HEK293 (cell line): ENCODE measurements at regions not wholly inside any gene's neighbourhood (a gene's known extent, or its start where the extent isn't known, plus 50 kb on each side); places are given as distances from the start of the nearest gene placed in this dataset.

Experiments used
- CTCF ChIA-PET: fragments of 350-600 bp; formaldehyde crosslinking; extraction: SDS; loops from one replicate; lab custom pipeline; 2021; ENCODE audit warnings: antibody characterized with exemption; lab: Yijun Ruan, JAX
- POLR2A ChIA-PET: fragments of 300-600 bp; formaldehyde crosslinking; extraction: SDS; loops from one replicate; lab custom pipeline; 2020; ENCODE audit warnings: antibody characterized with exemption, inconsistent platforms; lab: Yijun Ruan, JAX
- H3K27ac ChIP-seq: fragments of 200-500 bp; sonication (Bioruptor generic); 2 replicates; pipeline ENCODE4 v1.5.1; 2014; ENCODE audit warnings: low read depth, low read length, control low read depth, inconsistent platforms; ENCODE audit errors: extremely low read depth
- H3K36me3 ChIP-seq, 2 experiments: fragments of 200-500 bp in 1 of 2; sonication (Bioruptor generic) in 1 of 2; 1 replicate in 1 of 2; 2 replicates in 1 of 2; pipeline ENCODE4 v1.5.1; 2014 to 2017; ENCODE audit warnings: inconsistent platforms in 2 of 2, low read length in 2 of 2; ENCODE audit not compliant: control insufficient read depth in 2 of 2, insufficient read depth in 1 of 2
- H3K4me1 ChIP-seq: fragments of 200-500 bp; sonication (Bioruptor generic); 2 replicates; pipeline ENCODE4 v1.5.1; 2014; ENCODE audit warnings: mild to moderate bottlenecking, low read length, inconsistent platforms; ENCODE audit not compliant: control insufficient read depth, insufficient read depth
- H3K4me3 ChIP-seq: 2 replicates; pipeline ENCODE4 v1.5.1; 2011; ENCODE audit warnings: low read depth, mild to moderate bottlenecking, control low read depth, low read length, moderate library complexity
- H3K9me3 ChIP-seq: fragments of 200-500 bp; sonication (Bioruptor generic); 2 replicates; pipeline ENCODE4 v1.5.1; 2014; ENCODE audit warnings: low read depth, low read length, inconsistent platforms; ENCODE audit not compliant: control insufficient read depth, insufficient read depth
- GLIS2 ChIP-seq: fragments of 450-650 bp; formaldehyde crosslinking; IDR thresholded peaks from 2 replicates; pipeline ENCODE4 v1.5.1; 2016; ENCODE audit warnings: missing biosample characterization, missing genetic modification characterization
- KLF1 ChIP-seq: fragments of 450-650 bp; formaldehyde crosslinking; IDR thresholded peaks from 2 replicates; pipeline ENCODE4 v1.5.1; 2016; ENCODE audit warnings: missing biosample characterization, missing genetic modification characterization
- KLF17 ChIP-seq: fragments of 450-650 bp; formaldehyde crosslinking; IDR thresholded peaks from 2 replicates; pipeline ENCODE4 v1.5.1; 2016; ENCODE audit warnings: missing biosample characterization, missing genetic modification characterization
- KLF9 ChIP-seq: fragments of 450-650 bp; formaldehyde crosslinking; IDR thresholded peaks from 2 replicates; pipeline ENCODE4 v1.5.1; 2016; ENCODE audit warnings: missing biosample characterization, missing genetic modification characterization, low read depth
- MZF1 ChIP-seq: fragments of 450-650 bp; formaldehyde crosslinking; IDR thresholded peaks from 2 replicates; pipeline ENCODE4 v1.5.1; 2017; ENCODE audit warnings: missing biosample characterization, missing genetic modification characterization, borderline replicate concordance
- OSR2 ChIP-seq: fragments of 450-650 bp; formaldehyde crosslinking; IDR thresholded peaks from 2 replicates; pipeline ENCODE4 v1.5.1; 2016; ENCODE audit warnings: missing biosample characterization, missing genetic modification characterization
- ZBTB17 ChIP-seq: fragments of 450-650 bp; formaldehyde crosslinking; IDR thresholded peaks from 2 replicates; pipeline ENCODE4 v1.5.1; 2016; ENCODE audit warnings: missing biosample characterization, missing genetic modification characterization
- ZBTB20 ChIP-seq: fragments of 450-650 bp; formaldehyde crosslinking; IDR thresholded peaks from 2 replicates; pipeline ENCODE4 v1.5.1; 2016; ENCODE audit warnings: missing biosample characterization, missing genetic modification characterization
- ZEB2 ChIP-seq: fragments of 450-650 bp; formaldehyde crosslinking; IDR thresholded peaks from 2 replicates; pipeline ENCODE4 v1.5.1; 2016; ENCODE audit warnings: missing biosample characterization, missing genetic modification characterization
- ZNF121 ChIP-seq: fragments of 450-650 bp; formaldehyde crosslinking; IDR thresholded peaks from 2 replicates; pipeline ENCODE4 v1.5.1; 2016; ENCODE audit warnings: missing biosample characterization, missing genetic modification characterization
- ZNF19 ChIP-seq: fragments of 450-650 bp; formaldehyde crosslinking; IDR thresholded peaks from 2 replicates; pipeline ENCODE4; 2016; ENCODE audit warnings: missing biosample characterization, missing genetic modification characterization, low read depth
- ZNF202 ChIP-seq: fragments of 450-650 bp; formaldehyde crosslinking; IDR thresholded peaks from 2 replicates; pipeline ENCODE4 v1.5.1; 2016; ENCODE audit warnings: missing biosample characterization, missing genetic modification characterization, borderline replicate concordance
- ZNF214 ChIP-seq: fragments of 450-650 bp; formaldehyde crosslinking; IDR thresholded peaks from 2 replicates; pipeline ENCODE4 v1.5.1; 2017; ENCODE audit warnings: missing biosample characterization, mild to moderate bottlenecking, missing genetic modification characterization, borderline replicate concordance
- ZNF26 ChIP-seq: fragments of 450-650 bp; formaldehyde crosslinking; IDR thresholded peaks from 2 replicates; pipeline ENCODE4 v1.5.1; 2016; ENCODE audit warnings: missing biosample characterization, missing genetic modification characterization
- ZNF311 ChIP-seq: fragments of 450-650 bp; formaldehyde crosslinking; IDR thresholded peaks from 2 replicates; pipeline ENCODE4 v1.5.1; 2017; ENCODE audit warnings: missing biosample characterization, missing genetic modification characterization, borderline replicate concordance
- ZNF394 ChIP-seq: fragments of 450-650 bp; formaldehyde crosslinking; IDR thresholded peaks from 2 replicates; pipeline ENCODE4 v1.5.1; 2016; ENCODE audit warnings: missing biosample characterization, missing genetic modification characterization, mild to moderate bottlenecking, moderate library complexity, borderline replicate concordance
- ZNF510 ChIP-seq: fragments of 450-650 bp; formaldehyde crosslinking; IDR thresholded peaks from 2 replicates; pipeline ENCODE4 v1.5.1; 2018; ENCODE audit warnings: mild to moderate bottlenecking, missing genetic modification characterization, missing biosample characterization; ENCODE audit not compliant: insufficient replicate concordance
- ZNF560 ChIP-seq: fragments of 450-650 bp; formaldehyde crosslinking; IDR thresholded peaks from 2 replicates; pipeline ENCODE4 v1.5.1; 2017; ENCODE audit warnings: missing biosample characterization, missing genetic modification characterization, borderline replicate concordance
- TF ChIP-seq, protein P1 (sequence below): fragments of 450-650 bp; formaldehyde crosslinking; IDR thresholded peaks from 2 replicates; pipeline ENCODE4 v1.5.1; 2016; ENCODE audit warnings: missing biosample characterization, missing genetic modification characterization, borderline replicate concordance
- TF ChIP-seq, protein P2 (sequence below): fragments of 450-650 bp; formaldehyde crosslinking; IDR thresholded peaks from 2 replicates; pipeline ENCODE4 v1.5.1; 2016; ENCODE audit warnings: missing biosample characterization, missing genetic modification characterization, borderline replicate concordance

DNA sequence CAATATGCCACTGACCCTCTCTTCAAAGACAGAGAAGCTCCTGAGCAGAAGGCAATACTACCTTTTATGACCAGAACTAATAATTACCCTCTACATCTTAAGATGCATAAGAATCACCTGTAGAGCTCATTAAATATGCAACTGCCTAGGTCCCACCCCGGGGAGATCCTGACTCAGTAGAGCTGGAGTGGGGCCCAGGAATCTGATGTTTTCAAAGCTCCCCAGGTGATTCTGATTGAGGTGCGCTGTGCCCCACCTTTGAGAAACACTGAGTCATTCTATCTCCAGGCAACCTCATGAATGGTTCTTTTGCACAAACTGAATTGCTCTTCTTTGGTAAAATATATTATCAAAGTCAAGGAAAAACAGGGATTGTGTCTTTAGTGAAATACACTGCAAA is 149.3 kb upstream of the BMP4 start:
- Histone ChIP-seq H3K4me3 (no peak overlapping the region), H3K4me1 (no peaks in the 10 kb centered on the region), H3K27ac (no peak overlapping the region), H3K36me3 (no peaks in the 10 kb centered on the region), H3K9me3 (no peaks in the 10 kb centered on the region)
- ChIA-PET CTCF (interaction anchor here (1.0 kb wide), 2 partner anchors 224 to 242 kb away, joined by 3 to 6 read pairs; no protein-coding TSS in a partner anchor), POLR2A (no interaction called here)
- no peak for TF ChIP-seq ZNF510 (tag by site-specific recombination)
- TF ChIP-seq KLF1 (tag by site-specific recombination): no peak
- TF ChIP-seq MZF1 (tag by site-specific recombination): no peak
- TF ChIP-seq, protein P1, sequence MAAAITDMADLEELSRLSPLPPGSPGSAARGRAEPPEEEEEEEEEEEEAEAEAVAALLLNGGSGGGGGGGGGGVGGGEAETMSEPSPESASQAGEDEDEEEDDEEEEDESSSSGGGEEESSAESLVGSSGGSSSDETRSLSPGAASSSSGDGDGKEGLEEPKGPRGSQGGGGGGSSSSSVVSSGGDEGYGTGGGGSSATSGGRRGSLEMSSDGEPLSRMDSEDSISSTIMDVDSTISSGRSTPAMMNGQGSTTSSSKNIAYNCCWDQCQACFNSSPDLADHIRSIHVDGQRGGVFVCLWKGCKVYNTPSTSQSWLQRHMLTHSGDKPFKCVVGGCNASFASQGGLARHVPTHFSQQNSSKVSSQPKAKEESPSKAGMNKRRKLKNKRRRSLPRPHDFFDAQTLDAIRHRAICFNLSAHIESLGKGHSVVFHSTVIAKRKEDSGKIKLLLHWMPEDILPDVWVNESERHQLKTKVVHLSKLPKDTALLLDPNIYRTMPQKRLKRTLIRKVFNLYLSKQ (tag by site-specific recombination): no peak
- TF ChIP-seq ZNF311: no peak
- no peak for TF ChIP-seq ZBTB20 (tag by site-specific recombination)
- no peak for TF ChIP-seq ZEB2 (tag by site-specific recombination)
- no peak for TF ChIP-seq ZBTB17 (tag by site-specific recombination)
- TF ChIP-seq ZNF202 (tag by site-specific recombination): no peak
- TF ChIP-seq ZNF394 (tag by site-specific recombination): no peak
- TF ChIP-seq OSR2 (tag by site-specific recombination): no peak
- TF ChIP-seq GLIS2 (tag by site-specific recombination): no peak
- no peak for TF ChIP-seq ZNF560 (tag by site-specific recombination)
- TF ChIP-seq ZNF121 (tag by site-specific recombination): no peak
- TF ChIP-seq, protein P2, sequence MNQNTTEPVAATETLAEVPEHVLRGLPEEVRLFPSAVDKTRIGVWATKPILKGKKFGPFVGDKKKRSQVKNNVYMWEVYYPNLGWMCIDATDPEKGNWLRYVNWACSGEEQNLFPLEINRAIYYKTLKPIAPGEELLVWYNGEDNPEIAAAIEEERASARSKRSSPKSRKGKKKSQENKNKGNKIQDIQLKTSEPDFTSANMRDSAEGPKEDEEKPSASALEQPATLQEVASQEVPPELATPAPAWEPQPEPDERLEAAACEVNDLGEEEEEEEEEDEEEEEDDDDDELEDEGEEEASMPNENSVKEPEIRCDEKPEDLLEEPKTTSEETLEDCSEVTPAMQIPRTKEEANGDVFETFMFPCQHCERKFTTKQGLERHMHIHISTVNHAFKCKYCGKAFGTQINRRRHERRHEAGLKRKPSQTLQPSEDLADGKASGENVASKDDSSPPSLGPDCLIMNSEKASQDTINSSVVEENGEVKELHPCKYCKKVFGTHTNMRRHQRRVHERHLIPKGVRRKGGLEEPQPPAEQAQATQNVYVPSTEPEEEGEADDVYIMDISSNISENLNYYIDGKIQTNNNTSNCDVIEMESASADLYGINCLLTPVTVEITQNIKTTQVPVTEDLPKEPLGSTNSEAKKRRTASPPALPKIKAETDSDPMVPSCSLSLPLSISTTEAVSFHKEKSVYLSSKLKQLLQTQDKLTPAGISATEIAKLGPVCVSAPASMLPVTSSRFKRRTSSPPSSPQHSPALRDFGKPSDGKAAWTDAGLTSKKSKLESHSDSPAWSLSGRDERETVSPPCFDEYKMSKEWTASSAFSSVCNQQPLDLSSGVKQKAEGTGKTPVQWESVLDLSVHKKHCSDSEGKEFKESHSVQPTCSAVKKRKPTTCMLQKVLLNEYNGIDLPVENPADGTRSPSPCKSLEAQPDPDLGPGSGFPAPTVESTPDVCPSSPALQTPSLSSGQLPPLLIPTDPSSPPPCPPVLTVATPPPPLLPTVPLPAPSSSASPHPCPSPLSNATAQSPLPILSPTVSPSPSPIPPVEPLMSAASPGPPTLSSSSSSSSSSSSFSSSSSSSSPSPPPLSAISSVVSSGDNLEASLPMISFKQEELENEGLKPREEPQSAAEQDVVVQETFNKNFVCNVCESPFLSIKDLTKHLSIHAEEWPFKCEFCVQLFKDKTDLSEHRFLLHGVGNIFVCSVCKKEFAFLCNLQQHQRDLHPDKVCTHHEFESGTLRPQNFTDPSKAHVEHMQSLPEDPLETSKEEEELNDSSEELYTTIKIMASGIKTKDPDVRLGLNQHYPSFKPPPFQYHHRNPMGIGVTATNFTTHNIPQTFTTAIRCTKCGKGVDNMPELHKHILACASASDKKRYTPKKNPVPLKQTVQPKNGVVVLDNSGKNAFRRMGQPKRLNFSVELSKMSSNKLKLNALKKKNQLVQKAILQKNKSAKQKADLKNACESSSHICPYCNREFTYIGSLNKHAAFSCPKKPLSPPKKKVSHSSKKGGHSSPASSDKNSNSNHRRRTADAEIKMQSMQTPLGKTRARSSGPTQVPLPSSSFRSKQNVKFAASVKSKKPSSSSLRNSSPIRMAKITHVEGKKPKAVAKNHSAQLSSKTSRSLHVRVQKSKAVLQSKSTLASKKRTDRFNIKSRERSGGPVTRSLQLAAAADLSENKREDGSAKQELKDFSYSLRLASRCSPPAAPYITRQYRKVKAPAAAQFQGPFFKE (tag by site-specific recombination): no peak
- no peak for TF ChIP-seq KLF9
- no peak for TF ChIP-seq ZNF26 (tag by site-specific recombination)
- TF ChIP-seq KLF17 (tag by site-specific recombination): no peak
- no peak for TF ChIP-seq ZNF19 (tag by site-specific recombination)
- TF ChIP-seq ZNF214: no peak
